KMS-11 (cell line): ENCODE measurements at regions not wholly inside any gene's neighbourhood (a gene's known extent, or its start where the extent isn't known, plus 50 kb on each side); places are given as distances from the start of the nearest gene placed in this dataset.
"Not testable (repeated sequence)": the region's sequence is repeated elsewhere in the genome, so short reads cannot be mapped to it uniquely, and the experiment has no call there.

Experiments
- H2AFZ ChIP-seq: fragments of 200-600 bp; sonication (generic); 2 replicates; pipeline ENCODE4 v1.6.1; 2016; ENCODE audit warnings: antibody characterized with exemption, mixed run types, low read depth
- H3K27ac ChIP-seq: fragments of 200-600 bp; sonication (generic); 2 replicates; pipeline ENCODE4 v1.6.1; 2016; ENCODE audit warnings: mild to moderate bottlenecking, mixed run types
- H3K27me3 ChIP-seq: fragments of 200-600 bp; sonication (generic); 2 replicates; pipeline ENCODE4 v1.6.1; 2017; ENCODE audit warnings: mild to moderate bottlenecking, low read depth, mixed run types, moderate library complexity; ENCODE audit not compliant: insufficient read depth
- H3K36me3 ChIP-seq: fragments of 200-600 bp; sonication (generic); 2 replicates; pipeline ENCODE4 v1.6.1; 2017; ENCODE audit warnings: mild to moderate bottlenecking, mixed run types; ENCODE audit not compliant: insufficient read depth
- H3K4me1 ChIP-seq: fragments of 200-600 bp; sonication (generic); 2 replicates; pipeline ENCODE4 v1.6.1; 2016; ENCODE audit warnings: mild to moderate bottlenecking, low read depth, mixed run types; ENCODE audit not compliant: poor library complexity, severe bottlenecking
- H3K4me2 ChIP-seq: fragments of 200-600 bp; sonication (generic); 2 replicates; pipeline ENCODE4 v1.7.0; 2016; ENCODE audit warnings: mild to moderate bottlenecking, mixed run types
- H3K4me3 ChIP-seq: fragments of 200-600 bp; sonication (generic); IDR thresholded peaks from 2 replicates; pipeline ENCODE4 v1.6.1; 2017; ENCODE audit warnings: low read depth, low read length, mixed read lengths; ENCODE audit not compliant: insufficient read depth
- H3K79me2 ChIP-seq: fragments of 200-600 bp; sonication (generic); 2 replicates; pipeline ENCODE4 v1.6.1; 2016; ENCODE audit warnings: low read depth, mixed run types; ENCODE audit not compliant: insufficient read depth
- H3K9ac ChIP-seq: fragments of 200-600 bp; sonication (generic); 2 replicates; pipeline ENCODE4 v1.6.1; 2016; ENCODE audit warnings: mild to moderate bottlenecking, mixed run types
- H4K20me1 ChIP-seq: fragments of 200-600 bp; sonication (generic); 2 replicates; pipeline ENCODE4 v1.6.1; 2016; ENCODE audit warnings: mild to moderate bottlenecking, mixed run types; ENCODE audit not compliant: insufficient read depth
- CTCF ChIP-seq: fragments of 200-600 bp; sonication (generic); conservative IDR thresholded peaks from 2 replicates; pipeline ENCODE4 v1.6.1; 2017; ENCODE audit warnings: low read depth, mild to moderate bottlenecking, antibody characterized with exemption, low read length, moderate library complexity, mixed read lengths

GRCh38 chr9:97222393-97222792 lies 85.1 kb upstream of the CCDC180 start:
- Histone ChIP-seq H3K27ac (peak overlapping the region; percentile 51; the same call in 1 of the 2 replicates), H3K4me2 (peak overlapping the region; percentile 93), H2AFZ (peak overlapping the region; percentile 93; the same call in 1 of the 2 replicates)
- not testable (repeated sequence) for H4K20me1 ChIP-seq, H3K4me1 ChIP-seq, H3K79me2 ChIP-seq, H3K9ac ChIP-seq, H3K36me3 ChIP-seq, H3K27me3 ChIP-seq, H3K4me3 ChIP-seq

- H3K4me2 ChIP-seq, result peak overlapping the region; percentile 93
- H3K36me3 ChIP-seq, H4K20me1 ChIP-seq, H3K4me3 ChIP-seq, H3K27me3 ChIP-seq, H3K79me2 ChIP-seq, H3K4me1 ChIP-seq: not testable (repeated sequence)
- peak overlapping the region; percentile 46; the same call in 1 of the 2 replicates for H3K9ac ChIP-seq
- peak overlapping the region; percentile 51 for H3K27ac ChIP-seq
- H2AFZ ChIP-seq, result peak overlapping the region; percentile 93
Observed at GRCh38 chr9:97221478-97222355, 85.7 kb upstream of the CCDC180 start.

GRCh38 chr9:97220894-97221477 lies 86.5 kb upstream of the CCDC180 start:
- H4K20me1 ChIP-seq, result no peaks in the 10 kb centered on the region
- peaks cover 7% of the 10 kb centered on the region for H3K4me1 ChIP-seq
- H2AFZ ChIP-seq, result peak overlapping the region; percentile 93
- H3K27ac ChIP-seq, result no peak overlapping the region
- H3K79me2 ChIP-seq, result no peaks in the 10 kb centered on the region
- no peaks in the 10 kb centered on the region for H3K36me3 ChIP-seq
- H3K27me3 ChIP-seq, result no peaks in the 10 kb centered on the region
- H3K4me3 ChIP-seq, result no peak overlapping the region
- H3K9ac ChIP-seq, result peak overlapping the region; percentile 46; the same call in 1 of the 2 replicates
- peak overlapping the region; percentile 93 for H3K4me2 ChIP-seq
- no peak for TF ChIP-seq CTCF

- H3K4me2 ChIP-seq, H3K27ac ChIP-seq, H3K36me3 ChIP-seq, H4K20me1 ChIP-seq, H3K27me3 ChIP-seq, H2AFZ ChIP-seq, H3K79me2 ChIP-seq, H3K4me3 ChIP-seq, H3K9ac ChIP-seq, H3K4me1 ChIP-seq: not testable (repeated sequence)
Observed at GRCh38 chr9:97220396-97220795, 87.1 kb upstream of the CCDC180 start.

GRCh38 chr9:97219443-97220140 lies 87.9 kb upstream of the CCDC180 start:
- H2AFZ ChIP-seq, H3K4me1 ChIP-seq, H4K20me1 ChIP-seq, H3K79me2 ChIP-seq, H3K27ac ChIP-seq, H3K27me3 ChIP-seq, H3K9ac ChIP-seq, H3K36me3 ChIP-seq, H3K4me2 ChIP-seq, H3K4me3 ChIP-seq: not testable (repeated sequence)

- H3K27me3 ChIP-seq, H3K4me3 ChIP-seq, H3K36me3 ChIP-seq, H4K20me1 ChIP-seq, H3K4me1 ChIP-seq, H2AFZ ChIP-seq, H3K79me2 ChIP-seq, H3K4me2 ChIP-seq, H3K27ac ChIP-seq, H3K9ac ChIP-seq: not testable (repeated sequence)
Observed at GRCh38 chr9:97215127-97215526, 92.3 kb upstream of the CCDC180 start.

- not testable (repeated sequence) for H3K27ac ChIP-seq, H3K9ac ChIP-seq, H3K4me3 ChIP-seq, H2AFZ ChIP-seq, H3K4me2 ChIP-seq, H3K79me2 ChIP-seq, H3K36me3 ChIP-seq, H3K27me3 ChIP-seq, H3K4me1 ChIP-seq, H4K20me1 ChIP-seq
Observed at GRCh38 chr9:97214556-97214955, 92.9 kb upstream of the CCDC180 start.

- not testable (repeated sequence) for H3K4me2 ChIP-seq, H3K4me1 ChIP-seq, H3K27me3 ChIP-seq, H2AFZ ChIP-seq, H3K36me3 ChIP-seq, H3K4me3 ChIP-seq, H3K27ac ChIP-seq, H3K9ac ChIP-seq, H3K79me2 ChIP-seq, H4K20me1 ChIP-seq
Observed at GRCh38 chr9:97199683-97200082, 107.8 kb upstream of the CCDC180 start.

- H3K4me1 ChIP-seq, H3K36me3 ChIP-seq, H3K79me2 ChIP-seq, H2AFZ ChIP-seq, H3K9ac ChIP-seq, H3K27me3 ChIP-seq, H3K4me2 ChIP-seq, H3K27ac ChIP-seq, H3K4me3 ChIP-seq, H4K20me1 ChIP-seq: not testable (repeated sequence)
Observed at GRCh38 chr9:97193767-97194166, 113.7 kb upstream of the CCDC180 start.
